ENCODE measurements at regions not wholly inside any gene's neighbourhood (a gene's known extent, or its start where the extent isn't known, plus 50 kb on each side); places are given as distances from the start of the nearest gene placed in this dataset.

GRCh38 chr22:22802339-22802970 lies 85.2 kb upstream of the IGLL5 start:
- DNase-seq (ENCODE audit: low read depth), result no peak

GRCh38 chr22:22803285-22803853 lies 84.2 kb upstream of the IGLL5 start:
- no peak for DNase-seq (ENCODE audit: low read depth)

GRCh38 chr22:22810018-22810427 lies 77.6 kb upstream of the IGLL5 start:
- DNase-seq (ENCODE audit: low read depth), result no peak

- no peak for DNase-seq (ENCODE audit: low read depth)
Measured at GRCh38 chr22:22810471-22810870, 77.1 kb upstream of the IGLL5 start.

GRCh38 chr22:22811016-22812009 lies 76.3 kb upstream of the IGLL5 start:
- no peak for DNase-seq (ENCODE audit: low read depth)

- no peak for DNase-seq (ENCODE audit: low read depth)
Measured at GRCh38 chr22:22812031-22812905, 75.3 kb upstream of the IGLL5 start.

GRCh38 chr22:22813126-22814075 lies 74.2 kb upstream of the IGLL5 start:
- no peak for DNase-seq (ENCODE audit: low read depth)

- no peak for DNase-seq (ENCODE audit: low read depth)
Measured at GRCh38 chr22:22814666-22815396, 72.8 kb upstream of the IGLL5 start.

GRCh38 chr22:22815397-22816170 lies 72.0 kb upstream of the IGLL5 start:
- DNase-seq (ENCODE audit: low read depth), result no peak

GRCh38 chr22:22816171-22816514 lies 71.5 kb upstream of the IGLL5 start:
- no peak for DNase-seq (ENCODE audit: low read depth)

GRCh38 chr22:22816766-22817410 lies 70.7 kb upstream of the IGLL5 start:
- no peak for DNase-seq (ENCODE audit: low read depth)

GRCh38 chr22:22817468-22818201 lies 70.0 kb upstream of the IGLL5 start:
- DNase-seq (ENCODE audit: low read depth), result no peak

GRCh38 chr22:22818202-22818538 lies 69.4 kb upstream of the IGLL5 start:
- DNase-seq (ENCODE audit: low read depth), result no peak

GRCh38 chr22:22818861-22819855 lies 68.5 kb upstream of the IGLL5 start:
- no peak for DNase-seq (ENCODE audit: low read depth)

- no peak for DNase-seq (ENCODE audit: low read depth)
Measured at GRCh38 chr22:22820076-22820475, 67.5 kb upstream of the IGLL5 start.

- no peak for DNase-seq (ENCODE audit: low read depth)
Measured at GRCh38 chr22:22820626-22821025, 67.0 kb upstream of the IGLL5 start.

- no peak for DNase-seq (ENCODE audit: low read depth)
Measured at GRCh38 chr22:22821340-22821739, 66.3 kb upstream of the IGLL5 start.
